Mesenchymal stem cell (in vitro differentiated cells and primary cell): ENCODE measurements at regions not wholly inside any gene's neighbourhood (a gene's known extent, or its start where the extent isn't known, plus 50 kb on each side); places are given as distances from the start of the nearest gene placed in this dataset.

ENCODE experiments used
- DNase-seq: peaks from one replicate; pipeline ENCODE4 v3.0.0-alpha.2; 2013
- H2AFZ ChIP-seq: one replicate; pipeline ENCODE4 v1.6.1; 2013; ENCODE audit warnings: low read depth, mild to moderate bottlenecking, control low read depth, inconsistent platforms, low read length, moderate library complexity
- H2AK5ac ChIP-seq: 2 replicates; pipeline ENCODE4 v1.6.1; 2013; ENCODE audit warnings: low read length, moderate library complexity, mild to moderate bottlenecking, inconsistent platforms; ENCODE audit not compliant: severe bottlenecking
- H2BK120ac ChIP-seq: one replicate; pipeline ENCODE4 v1.6.1; 2013; ENCODE audit warnings: low read depth, mild to moderate bottlenecking, inconsistent platforms, low read length, moderate library complexity
- H2BK12ac ChIP-seq, 2 experiments: one replicate each; pipeline ENCODE4 v1.6.1; 2013; ENCODE audit warnings: inconsistent platforms in 2 of 2, low read length in 2 of 2, mild to moderate bottlenecking in 2 of 2, moderate library complexity in 2 of 2, control low read depth in 1 of 2
- H2BK15ac ChIP-seq: one replicate; pipeline ENCODE4 v1.6.1; 2013; ENCODE audit warnings: mild to moderate bottlenecking, low read depth, inconsistent platforms; ENCODE audit not compliant: poor library complexity, severe bottlenecking
- H2BK5ac ChIP-seq: 2 replicates; pipeline ENCODE4 v1.6.1; 2013; ENCODE audit warnings: low read depth, mild to moderate bottlenecking, low read length, control low read depth, inconsistent platforms; ENCODE audit not compliant: poor library complexity, severe bottlenecking
- H3K14ac ChIP-seq, 2 experiments: one replicate each; pipeline ENCODE4 v1.6.1; 2013; ENCODE audit warnings: inconsistent platforms in 2 of 2, low read length in 2 of 2, control low read depth in 1 of 2, mild to moderate bottlenecking in 1 of 2, moderate library complexity in 1 of 2
- H3K18ac ChIP-seq, 2 experiments: one replicate each; pipeline ENCODE4 v1.6.1; 2013; ENCODE audit warnings: inconsistent platforms in 2 of 2, low read length in 2 of 2, control low read depth in 1 of 2, low read depth in 1 of 2, mild to moderate bottlenecking in 1 of 2
- H3K23ac ChIP-seq, 2 experiments: one replicate each; pipeline ENCODE4 v1.6.1; 2013; ENCODE audit warnings: inconsistent platforms in 2 of 2, low read length in 2 of 2, mild to moderate bottlenecking in 2 of 2, moderate library complexity in 2 of 2, control low read depth in 1 of 2
- H3K27ac ChIP-seq: 2 replicates; pipeline ENCODE4 v1.5.1; 2013; ENCODE audit warnings: mild to moderate bottlenecking, moderate library complexity, low read length, control low read depth, inconsistent platforms; ENCODE audit not compliant: poor library complexity, severe bottlenecking
- H3K27me3 ChIP-seq, 2 experiments: 2 replicates each; pipeline versions ENCODE4 v1.6.1 to v1.7.0; 2013; ENCODE audit warnings: low read length in 2 of 2, mild to moderate bottlenecking in 2 of 2, moderate library complexity in 2 of 2, control low read depth in 1 of 2, inconsistent platforms in 1 of 2; ENCODE audit not compliant: control insufficient read depth in 1 of 2, insufficient read depth in 1 of 2
- H3K36me3 ChIP-seq, 2 experiments: 2 replicates each; pipeline versions ENCODE4 v1.6.1 to v1.7.0; 2013; ENCODE audit warnings: low read length in 2 of 2, control low read depth in 1 of 2, inconsistent platforms in 1 of 2, low read depth in 1 of 2, mild to moderate bottlenecking in 1 of 2; ENCODE audit not compliant: insufficient read depth in 2 of 2, control insufficient read depth in 1 of 2
- H3K4ac ChIP-seq, 2 experiments: one replicate each; pipeline ENCODE4 v1.6.1; 2013; ENCODE audit warnings: inconsistent platforms in 2 of 2, low read length in 2 of 2, mild to moderate bottlenecking in 2 of 2, moderate library complexity in 2 of 2, control low read depth in 1 of 2, low read depth in 1 of 2
- H3K4me1 ChIP-seq: 2 replicates; pipeline ENCODE4 v1.6.1; 2013; ENCODE audit warnings: low read depth, low read length, control low read depth; ENCODE audit not compliant: control insufficient read depth, insufficient read depth
- H3K4me2 ChIP-seq: 2 replicates; pipeline ENCODE4 v1.6.1; 2013; ENCODE audit warnings: low read length, mild to moderate bottlenecking, inconsistent platforms; ENCODE audit not compliant: poor library complexity, severe bottlenecking
- H3K4me3 ChIP-seq, 2 experiments: 2 replicates each; pipeline versions ENCODE4 v1.5.1 to v1.7.0; 2013; ENCODE audit warnings: low read length in 2 of 2, mild to moderate bottlenecking in 2 of 2, control low read depth in 1 of 2, low read depth in 1 of 2; ENCODE audit not compliant: insufficient read depth in 1 of 2
- H3K79me1 ChIP-seq: replicated peaks from 2 replicates; pipeline ENCODE4 v1.6.1; 2013; ENCODE audit warnings: mild to moderate bottlenecking, control low read depth, low read length, inconsistent platforms; ENCODE audit not compliant: poor library complexity, severe bottlenecking
- H3K9ac ChIP-seq: 2 replicates; pipeline ENCODE4 v1.7.0; 2013; ENCODE audit warnings: mild to moderate bottlenecking, low read length, moderate library complexity
- H3K9me3 ChIP-seq: 2 replicates; pipeline ENCODE4 v1.7.0; 2013; ENCODE audit warnings: mild to moderate bottlenecking, low read length; ENCODE audit not compliant: control insufficient read depth
- H4K8ac ChIP-seq: one replicate; pipeline ENCODE4 v1.6.1; 2013; ENCODE audit warnings: inconsistent platforms, mild to moderate bottlenecking, low read length, moderate library complexity
- H4K91ac ChIP-seq: one replicate; pipeline ENCODE4 v1.6.1; 2013; ENCODE audit warnings: mild to moderate bottlenecking, low read length, inconsistent platforms
- WGBS: methylation state at CpG from one replicate; pipeline ENCODE4 v1.1.7; 2013; ENCODE audit warnings: mixed read lengths; 5-methylcytosine and 5-hydroxymethylcytosine counted together

GRCh38 chr2:41180387-41180786 is 728.5 kb upstream of the SLC8A1 start:
- no peak overlapping the region for H2BK12ac ChIP-seq
- no peak overlapping the region for H2AK5ac ChIP-seq
- H3K4me1 ChIP-seq, result no peaks in the 10 kb centered on the region
- no peak overlapping the region for H3K27ac ChIP-seq
- no peak overlapping the region for H3K4ac ChIP-seq
- no peaks in the 10 kb centered on the region for H3K27me3 ChIP-seq
- no peak overlapping the region for H3K9ac ChIP-seq
- no peak overlapping the region for H2AFZ ChIP-seq
- no peak overlapping the region for H2BK120ac ChIP-seq
- WGBS, result no CpG with 5 or more reads among the region's 2 CpGs
- no peak overlapping the region for H3K4me2 ChIP-seq
- H3K18ac ChIP-seq, result no peak overlapping the region
- H4K8ac ChIP-seq, result no peak overlapping the region
- H3K14ac ChIP-seq, result no peak overlapping the region
- H3K23ac ChIP-seq, result no peak overlapping the region
- no peak overlapping the region for H2BK15ac ChIP-seq
- no peak overlapping the region for H2BK5ac ChIP-seq
- DNase-seq, result no peak
- no peaks in the 10 kb centered on the region for H3K79me1 ChIP-seq
- no peak overlapping the region for H3K4me3 ChIP-seq
- no peaks in the 10 kb centered on the region for H3K36me3 ChIP-seq
- H3K9me3 ChIP-seq, result peaks cover 4% of the 10 kb centered on the region
- no peak overlapping the region for H4K91ac ChIP-seq

- Histone ChIP-seq H2BK5ac (no peak overlapping the region), H2AK5ac (no peak overlapping the region), H3K4me3 (no peak overlapping the region), H2BK120ac (no peak overlapping the region), H3K18ac (no peak overlapping the region), H2BK15ac (no peak overlapping the region), H3K4me2 (no peak overlapping the region), H3K9me3 (peaks cover 4% of the 10 kb centered on the region), H2AFZ (no peak overlapping the region), H4K8ac (peak overlapping the region; percentile 37), H3K27me3 (no peaks in the 10 kb centered on the region), H4K91ac (no peak overlapping the region), H3K79me1 (no peaks in the 10 kb centered on the region), H3K9ac (no peak overlapping the region), H3K27ac (no peak overlapping the region), H3K4ac (no peak overlapping the region), H3K4me1 (no peaks in the 10 kb centered on the region), H3K23ac (no peak overlapping the region), H2BK12ac (no peak overlapping the region), H3K36me3 (no peaks in the 10 kb centered on the region), H3K14ac (no peak overlapping the region)
- whole genome bisulfite sequencing, result 91% methylated on average over 5 of the region's 5 CpGs
- no peak for DNase-seq
These were observed 731.1 kb upstream of the SLC8A1 start for GRCh38 chr2:41182961-41183360.

- Histone ChIP-seq H2BK12ac (no peak overlapping the region), H3K27me3 (no peaks in the 10 kb centered on the region)
- WGBS, result 58% methylated on average over 2 of the region's 5 CpGs
These were observed 735.7 kb upstream of the SLC8A1 start for GRCh38 chr2:41187376-41188122.

GRCh38 chr2:41194230-41194629 is 742.3 kb upstream of the SLC8A1 start:
- Histone ChIP-seq H2BK120ac (no peak overlapping the region), H3K9me3 (no peaks in the 10 kb centered on the region), H3K27ac (peak overlapping the region; percentile 45), H3K14ac (no peak overlapping the region), H2BK5ac (no peak overlapping the region), H3K4ac (no peak overlapping the region), H2BK15ac (no peak overlapping the region), H2BK12ac (no peak overlapping the region), H3K23ac (no peak overlapping the region), H3K18ac (no peak overlapping the region), H2AK5ac (no peak overlapping the region), H4K91ac (no peak overlapping the region), H3K36me3 (no peaks in the 10 kb centered on the region), H3K79me1 (no peaks in the 10 kb centered on the region), H4K8ac (no peak overlapping the region), H3K27me3 (no peaks in the 10 kb centered on the region), H3K4me1 (no peaks in the 10 kb centered on the region), H3K4me3 (no peak overlapping the region), H2AFZ (no peak overlapping the region), H3K4me2 (no peak overlapping the region), H3K9ac (no peak overlapping the region)
- DNase-seq, result peak; percentile 58
- WGBS, result 10% methylated on average over 4 of the region's 5 CpGs

More at GRCh38 chr2:41187376-41188122, 735.7 kb upstream of the SLC8A1 start:
- Histone ChIP-seq H3K9me3 (peaks cover 4% of the 10 kb centered on the region), H3K18ac (no peak overlapping the region), H4K8ac (no peak overlapping the region), H3K4ac (no peak overlapping the region), H3K27ac (no peak overlapping the region), H3K4me2 (no peak overlapping the region), H2BK15ac (no peak overlapping the region), H2BK5ac (no peak overlapping the region), H2BK120ac (no peak overlapping the region), H3K79me1 (no peaks in the 10 kb centered on the region), H3K14ac (no peak overlapping the region), H3K9ac (no peak overlapping the region), H4K91ac (no peak overlapping the region), H3K4me1 (no peaks in the 10 kb centered on the region), H2AFZ (no peak overlapping the region), H2AK5ac (no peak overlapping the region), H3K23ac (no peak overlapping the region), H3K36me3 (no peaks in the 10 kb centered on the region), H3K4me3 (no peak overlapping the region)
- DNase-seq, result no peak
